HG02885 (cell line): ENCODE measurements at regions not wholly inside any gene's neighbourhood (a gene's known extent, or its start where the extent isn't known, plus 50 kb on each side); places are given as distances from the start of the nearest gene placed in this dataset.
"Not testable (repeated sequence)": the region's sequence is repeated elsewhere in the genome, so short reads cannot be mapped to it uniquely, and the experiment has no call there.

Experiments
- ATAC-seq: cut with Tn5 transposase; IDR thresholded peaks from one replicate; pipeline ENCODE4 v1.9.1; 2021; ENCODE audit warnings: mild to moderate bottlenecking; ENCODE audit not compliant: unreplicated experiment, poor library complexity

DNA sequence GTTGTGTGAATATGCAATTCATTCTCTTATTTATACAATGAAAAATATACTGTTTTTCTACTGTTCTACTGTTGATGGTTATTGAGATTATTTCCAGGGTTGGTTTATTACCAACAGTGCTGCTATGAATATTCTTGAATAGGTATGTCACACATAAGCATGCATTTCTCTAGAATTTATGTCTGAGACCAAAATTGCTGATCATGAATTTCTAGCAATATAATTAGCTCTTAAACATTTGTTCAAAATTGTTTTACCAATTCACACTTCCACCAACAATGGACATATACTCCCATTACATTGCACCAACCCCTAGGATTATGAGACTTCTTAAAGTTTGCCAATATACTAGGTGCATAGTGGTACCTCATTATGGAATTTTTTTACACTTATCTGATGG is 164.1 kb upstream of the KCNQ5 start:
- ATAC-seq = no peak

DNA sequence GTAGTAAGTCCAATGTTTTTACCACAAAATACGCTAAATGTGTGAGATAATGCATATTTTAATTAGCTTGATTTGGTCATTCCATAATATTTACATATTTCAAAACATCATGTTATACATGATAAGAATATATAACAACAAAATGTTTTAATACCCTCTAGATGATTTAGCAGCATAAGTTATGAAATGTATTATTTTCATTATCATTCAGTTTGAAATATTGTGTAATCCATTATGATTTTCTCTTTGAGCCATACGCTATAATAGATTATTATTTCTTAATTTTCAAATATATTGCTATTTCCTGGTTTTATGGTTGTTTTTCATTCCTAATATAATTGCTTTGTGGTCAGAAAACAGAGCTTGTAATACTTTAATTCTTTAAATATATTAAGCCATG is 163.3 kb upstream of the KCNQ5 start:
- no peak for ATAC-seq

DNA sequence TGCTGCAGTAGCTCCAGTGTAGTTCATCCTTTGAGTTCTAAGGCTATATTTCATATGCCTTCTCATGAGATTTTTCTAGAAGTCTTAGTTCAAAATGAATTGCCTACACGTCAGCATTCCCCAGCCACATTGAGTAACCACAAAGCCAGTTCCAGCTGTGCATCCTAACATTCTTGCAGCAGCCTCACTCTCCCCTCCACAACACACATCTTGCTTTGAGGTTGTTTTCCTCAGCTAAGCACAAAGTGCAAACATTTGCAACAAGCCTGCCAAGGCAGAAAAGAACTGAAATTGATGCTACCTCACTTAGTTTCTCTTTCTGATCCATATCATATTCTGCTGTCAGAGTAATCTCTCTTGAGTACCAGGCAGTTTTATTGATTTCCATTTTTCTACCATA is 160.7 kb upstream of the KCNQ5 start:
- no peak for ATAC-seq

DNA sequence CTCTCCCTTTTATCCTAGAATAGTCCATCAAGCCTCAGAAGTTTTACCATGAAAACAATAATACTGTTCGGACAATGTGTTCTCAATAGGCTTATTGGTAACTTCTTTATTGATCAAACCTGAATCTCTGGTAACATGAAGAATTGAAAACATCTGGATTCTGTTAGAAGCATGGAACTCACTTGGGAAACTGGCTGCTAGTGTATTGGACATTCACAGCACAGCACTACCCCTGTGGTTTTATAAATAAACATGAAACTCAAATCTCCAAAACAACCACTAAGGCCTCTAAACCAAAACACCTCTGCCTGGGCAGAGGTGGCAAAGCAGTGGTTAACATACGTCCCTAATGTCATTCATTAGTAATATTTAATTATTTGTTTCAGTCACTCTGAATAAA is 157.6 kb upstream of the KCNQ5 start:
- ATAC-seq = no peak

- ATAC-seq = no peak
Observed at GRCh38 chr6:72464791-72465691, 156.8 kb upstream of the KCNQ5 start.

DNA sequence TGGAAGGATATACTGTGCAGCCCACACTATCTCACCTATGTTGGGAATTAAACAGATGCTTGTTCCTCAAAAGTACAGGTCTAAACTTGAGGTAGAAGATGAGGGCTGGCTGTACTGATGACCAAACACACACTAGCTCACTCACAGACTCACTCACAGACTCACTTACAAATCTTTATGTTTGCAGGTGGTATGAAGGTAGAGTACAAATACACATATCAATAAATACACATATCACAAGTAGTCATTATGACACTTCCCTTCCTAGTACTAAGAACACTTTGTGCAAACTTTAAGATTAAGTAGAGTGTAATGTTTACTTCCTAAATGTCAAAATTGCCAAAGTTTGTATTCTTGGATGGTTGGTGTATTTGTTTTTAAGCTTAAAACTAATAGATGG is 155.4 kb upstream of the KCNQ5 start:
- ATAC-seq = no peak

GRCh38 chr6:72466971-72467566 is 154.8 kb upstream of the KCNQ5 start:
- ATAC-seq = no peak

DNA sequence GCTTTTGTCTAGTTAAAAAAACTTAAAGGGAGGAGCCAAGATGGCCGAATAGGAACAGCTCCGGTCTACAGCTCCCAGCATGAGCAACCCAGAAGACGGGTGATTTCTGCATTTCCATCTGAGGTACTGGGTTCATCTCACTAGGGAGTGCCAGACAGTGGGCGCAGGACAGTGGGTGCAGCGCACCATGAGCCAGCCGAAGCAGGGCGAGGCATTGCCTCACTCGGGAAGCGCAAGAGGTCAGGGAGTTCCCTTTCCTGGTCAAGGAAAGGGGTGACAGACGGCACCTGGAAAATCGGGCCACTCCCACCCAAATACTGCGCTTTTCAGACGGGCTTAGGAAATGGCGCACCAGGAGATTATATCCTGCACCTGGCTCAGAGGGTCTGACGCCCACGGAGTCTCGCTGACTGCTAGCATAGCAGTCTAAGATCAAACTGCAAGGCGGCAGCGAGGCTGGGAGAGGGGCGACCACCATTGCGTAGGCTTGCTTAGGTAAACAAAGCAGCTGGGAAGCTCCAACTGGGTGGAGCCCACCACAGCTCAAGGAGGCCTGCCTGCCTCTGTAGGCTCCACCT is 152.4 kb upstream of the KCNQ5 start:
- ATAC-seq = not testable (repeated sequence)

GRCh38 chr6:72476051-72476450 is 145.8 kb upstream of the KCNQ5 start:
- ATAC-seq = no peak

DNA sequence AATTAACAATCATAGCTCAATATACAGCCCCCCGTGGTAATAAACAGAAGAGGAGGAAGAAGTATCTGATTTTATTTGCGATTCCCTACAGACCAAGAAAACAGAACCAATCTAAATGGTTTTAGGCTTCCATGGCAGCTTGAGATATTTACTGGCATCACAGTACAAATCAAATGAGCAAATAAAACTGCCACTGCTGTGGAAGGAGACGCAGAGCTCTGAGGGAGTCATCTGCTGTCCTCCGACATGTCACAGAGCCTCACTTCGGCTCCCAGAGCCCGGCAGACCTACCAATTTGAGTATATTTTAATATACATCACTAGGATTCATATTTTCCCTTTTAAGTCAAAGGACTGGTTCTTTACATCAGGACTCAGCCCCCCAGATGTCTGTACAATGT is 145.2 kb upstream of the KCNQ5 start:
- ATAC-seq = no peak

DNA sequence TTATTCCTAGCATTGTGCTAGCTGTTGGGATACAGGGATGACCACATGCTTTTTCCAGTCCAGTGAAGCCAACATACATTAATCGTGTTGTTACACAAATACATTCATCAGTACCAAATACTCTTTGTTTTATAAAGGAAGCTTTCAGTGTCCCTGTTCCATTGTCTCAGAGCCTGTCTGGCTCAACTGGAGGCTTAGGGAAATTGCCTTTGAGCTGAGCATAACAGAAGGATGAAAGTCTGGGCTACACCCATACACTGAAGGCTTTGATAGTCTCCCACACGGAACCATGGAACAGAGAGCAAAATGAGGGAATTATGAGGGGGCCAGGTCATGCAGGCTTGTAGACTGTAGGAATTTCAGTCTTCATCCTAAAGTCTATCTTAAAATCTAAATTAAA is 126.4 kb upstream of the KCNQ5 start:
- no peak for ATAC-seq

DNA sequence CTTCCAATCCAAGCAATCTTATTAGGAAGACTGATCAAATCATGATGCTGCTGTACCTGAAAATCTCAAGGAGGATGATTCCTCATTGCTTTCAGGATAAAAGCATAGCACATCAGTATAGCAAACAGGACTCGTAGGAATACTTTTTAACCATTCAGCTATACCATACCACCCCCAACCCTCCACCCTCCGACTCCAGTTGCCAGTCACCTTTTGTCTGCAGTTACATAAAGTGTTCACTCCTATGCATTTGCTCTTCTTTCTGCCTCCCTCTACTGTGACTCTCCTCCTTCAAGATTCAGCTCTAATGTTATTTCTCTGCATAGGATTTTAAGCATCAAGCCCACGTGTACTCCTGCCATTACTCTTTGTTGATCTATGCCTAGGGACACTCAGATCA is 124.7 kb upstream of the KCNQ5 start:
- no peak for ATAC-seq

DNA sequence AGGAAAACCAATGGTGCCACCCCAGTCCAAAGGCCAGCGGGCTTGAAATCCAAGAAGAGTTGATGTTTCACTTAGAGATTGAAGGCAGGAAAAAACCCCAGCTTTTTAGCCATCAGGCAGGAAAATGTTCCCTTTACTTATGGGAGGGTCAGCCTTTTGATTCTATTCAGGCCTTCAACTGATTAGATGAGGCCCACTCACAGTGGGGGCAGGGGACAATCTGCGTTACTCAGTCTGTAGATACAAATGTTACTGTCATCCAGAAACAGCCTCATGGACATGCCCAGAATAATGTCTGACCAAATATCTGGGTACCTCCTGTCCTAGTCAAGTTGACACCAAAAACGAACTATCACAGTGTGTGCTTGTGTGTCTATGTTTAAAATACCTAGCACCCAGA is 121.2 kb upstream of the KCNQ5 start:
- no peak for ATAC-seq

- ATAC-seq = no peak
Observed at GRCh38 chr6:72504406-72504805, 117.5 kb upstream of the KCNQ5 start.

DNA sequence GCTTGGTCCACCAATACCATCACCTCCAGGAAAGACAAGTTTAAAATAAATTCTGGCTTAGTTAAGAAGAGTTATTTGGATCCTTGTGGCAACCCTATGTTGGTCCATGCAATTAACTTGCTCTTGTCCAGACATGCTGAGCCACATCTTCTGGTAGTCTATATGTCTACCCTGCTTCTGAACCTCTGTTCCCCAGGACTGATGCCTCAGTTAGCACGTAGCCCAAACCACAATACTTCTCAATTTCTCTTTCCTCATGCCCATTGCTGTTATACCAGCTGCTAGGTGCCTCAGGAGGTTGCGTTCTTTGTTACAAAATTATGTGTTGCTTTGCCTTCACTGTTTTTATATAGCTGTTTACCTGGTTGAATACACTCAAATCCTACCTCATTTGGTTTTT is 116.4 kb upstream of the KCNQ5 start:
- ATAC-seq = no peak

DNA sequence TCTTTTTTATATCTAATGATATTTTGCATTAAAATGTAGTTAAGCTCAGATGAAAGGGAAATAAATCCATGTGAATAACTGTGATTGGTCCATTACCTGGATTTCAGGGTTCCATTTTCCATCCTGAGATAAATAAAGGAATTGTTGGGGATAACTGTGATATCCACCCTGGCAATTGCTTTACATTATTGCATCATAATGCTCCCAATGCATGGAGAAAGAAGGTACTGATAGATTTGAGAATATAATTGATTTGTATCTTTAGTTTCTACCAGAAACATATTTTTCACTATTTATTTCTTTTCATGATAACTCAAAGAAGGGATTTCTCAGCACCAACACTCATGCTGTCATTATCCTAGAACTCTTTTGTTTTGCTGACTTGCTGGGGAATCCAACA is 102.0 kb upstream of the KCNQ5 start:
- no peak for ATAC-seq

DNA sequence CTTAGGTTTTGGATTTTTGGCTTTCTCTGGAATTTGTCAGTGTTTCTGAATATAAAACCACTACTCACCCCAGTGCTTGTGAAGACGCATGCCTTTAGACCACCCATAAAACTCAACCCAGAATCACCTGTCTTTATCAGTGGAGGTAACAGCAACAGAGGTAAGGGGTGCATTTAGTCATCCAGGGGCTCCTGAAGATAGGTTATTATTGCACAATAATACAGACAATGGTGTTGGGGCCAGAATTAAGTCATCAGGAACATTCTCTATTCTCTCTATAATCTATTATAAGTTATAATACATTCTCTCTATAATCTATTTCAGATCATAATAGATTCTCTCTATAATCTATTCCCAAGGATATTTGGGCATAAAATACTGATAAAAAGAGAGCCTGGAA is 100.2 kb upstream of the KCNQ5 start:
- no peak for ATAC-seq

DNA sequence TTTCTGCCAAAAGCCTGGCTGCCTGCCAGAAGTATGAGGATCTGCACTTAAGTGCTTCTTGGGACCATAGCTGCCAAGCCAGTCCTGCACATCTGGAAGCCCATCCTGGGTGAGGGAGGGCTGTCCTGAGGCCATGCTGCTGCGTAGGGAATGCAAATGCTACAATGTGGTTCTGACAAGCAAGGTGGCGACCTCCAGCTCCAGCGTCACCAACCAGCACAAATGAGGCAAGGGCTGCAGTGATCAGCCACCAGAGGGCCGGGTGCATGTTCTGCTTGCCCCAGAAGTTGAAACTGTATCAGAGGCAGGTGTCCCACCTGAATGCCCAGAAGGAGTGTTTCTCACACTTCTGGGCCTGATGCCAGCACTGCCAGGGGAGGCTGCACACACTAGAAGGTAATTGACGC is 99.1 kb upstream of the KCNQ5 start:
- peak; percentile 75 for ATAC-seq

- ATAC-seq = no peak
Observed at GRCh38 chr6:72524011-72524645, 97.7 kb upstream of the KCNQ5 start.

DNA sequence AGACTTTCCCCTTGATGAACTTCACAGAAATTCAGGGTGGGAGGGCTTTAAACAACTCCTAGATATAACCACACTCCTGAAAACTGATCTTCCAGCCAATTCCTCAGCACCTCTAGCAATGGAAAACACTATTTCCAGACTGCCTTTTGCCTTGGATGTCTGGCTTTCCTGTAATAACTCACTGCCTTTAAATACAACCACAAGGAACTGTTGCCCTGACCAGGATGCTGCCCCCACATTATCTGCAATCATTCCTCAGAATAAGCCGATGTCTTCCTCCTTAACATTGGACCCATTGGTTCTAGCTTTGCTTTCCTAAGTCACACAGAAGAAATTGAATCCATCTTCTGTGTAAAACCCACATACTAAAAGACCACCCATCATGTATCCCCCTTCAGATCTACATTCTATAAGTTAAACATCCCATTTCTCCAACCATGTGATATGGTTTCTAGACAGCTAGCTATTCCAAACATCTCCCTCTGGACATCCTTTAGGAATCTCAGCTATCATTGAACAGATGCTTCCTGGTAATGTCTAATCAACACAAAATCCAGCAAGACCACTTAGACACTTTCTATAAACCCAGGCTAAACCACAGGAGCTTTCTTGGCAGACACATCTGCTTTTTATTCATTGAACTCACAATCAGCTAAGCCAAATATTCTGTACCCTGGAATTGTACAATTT is 95.9 kb upstream of the KCNQ5 start:
- no peak for ATAC-seq

GRCh38 chr6:72530152-72530551 is 91.7 kb upstream of the KCNQ5 start:
- ATAC-seq = no peak
